ENCODE measurements at regions not wholly inside any gene's neighbourhood (a gene's known extent, or its start where the extent isn't known, plus 50 kb on each side); places are given as distances from the start of the nearest gene placed in this dataset.

- no peak for DNase-seq (ENCODE audit: low spot score in 2 of 2)
- H3K36me3 ChIP-seq = no peaks in the 10 kb centered on the region
- H3K4me1 ChIP-seq = no peaks in the 10 kb centered on the region
- intact Hi-C loops (cut with DNase I; ENCODE audit: low total_unique reads) = no loop called here
- H3K27ac ChIP-seq = no peak overlapping the region
- peaks cover 0 to 43% of the 10 kb centered on the region in 2 donors for H3K27me3 ChIP-seq
- H3K9me3 ChIP-seq = no peaks in the 10 kb centered on the region
- no peak overlapping the region for H3K4me3 ChIP-seq
- TF ChIP-seq POLR2AphosphoS5 (IDR thresholded peaks at IDR 0.05) (no peak), CTCF (IDR thresholded peaks at IDR 0.05) (no peak), POLR2A (IDR thresholded peaks at IDR 0.05) (no peak)
These were observed 91.9 kb upstream of the IGSF21 start for GRCh38 chr1:18015719-18016118.

DNA sequence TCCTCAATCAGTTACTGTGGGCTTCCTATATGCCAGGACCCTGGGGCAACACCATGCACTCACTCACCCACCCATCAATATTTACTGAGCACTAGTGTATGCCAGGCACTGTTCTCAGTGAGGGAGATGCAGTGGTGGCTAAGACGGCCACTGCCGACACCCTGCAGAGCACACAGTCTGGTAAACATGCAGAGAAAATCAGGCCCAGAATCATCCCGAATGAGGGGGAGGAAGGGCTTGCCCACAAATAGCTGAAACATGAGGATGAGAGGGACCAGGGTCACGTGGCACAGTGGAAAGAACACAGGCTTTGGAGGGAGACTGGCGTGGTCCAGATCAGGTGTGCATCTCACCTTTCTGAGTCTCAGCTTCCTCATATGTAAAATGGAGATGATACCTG, 89.2 kb upstream of the IGSF21 start:
- Histone ChIP-seq H3K4me3 (no peak overlapping the region), H3K27ac (no peak overlapping the region), H3K36me3 (no peaks in the 10 kb centered on the region), H3K27me3 (peaks cover 0 to 52% of the 10 kb centered on the region in 2 donors), H3K4me1 (no peaks in the 10 kb centered on the region), H3K9me3 (no peaks in the 10 kb centered on the region)
- intact Hi-C loops (cut with DNase I; ENCODE audit: low total_unique reads) = no loop called here
- TF ChIP-seq POLR2AphosphoS5 (IDR thresholded peaks at IDR 0.05) = no peak
- TF ChIP-seq POLR2A (IDR thresholded peaks at IDR 0.05) = no peak
- no peak for TF ChIP-seq CTCF (IDR thresholded peaks at IDR 0.05)
- DNase-seq (ENCODE audit: low spot score in 2 of 2) = no peak

- Histone ChIP-seq H3K27me3 (peaks cover 0 to 50% of the 10 kb centered on the region in 2 donors), H3K9me3 (no peaks in the 10 kb centered on the region), H3K36me3 (no peaks in the 10 kb centered on the region), H3K4me1 (no peaks in the 10 kb centered on the region), H3K27ac (no peak overlapping the region), H3K4me3 (no peak overlapping the region)
- DNase-seq (ENCODE audit: low spot score in 2 of 2) = no peak
- intact Hi-C loops (cut with DNase I; ENCODE audit: low total_unique reads) = no loop called here
- TF ChIP-seq POLR2AphosphoS5 (IDR thresholded peaks at IDR 0.05) (no peak), CTCF (IDR thresholded peaks at IDR 0.05) (no peak), POLR2A (IDR thresholded peaks at IDR 0.05) (no peak)
These were observed 87.4 kb upstream of the IGSF21 start for GRCh38 chr1:18020021-18020817.

- no peak for DNase-seq (ENCODE audit: low spot score in 2 of 2)
- no peak for TF ChIP-seq CTCF (IDR thresholded peaks at IDR 0.05)
- no peak for TF ChIP-seq POLR2A (IDR thresholded peaks at IDR 0.05)
- no peak for TF ChIP-seq POLR2AphosphoS5 (IDR thresholded peaks at IDR 0.05)
- H3K4me3 ChIP-seq = no peak overlapping the region
- no peak overlapping the region for H3K27ac ChIP-seq
- no peaks in the 10 kb centered on the region for H3K4me1 ChIP-seq
- H3K27me3 ChIP-seq = peaks cover 0 to 41% of the 10 kb centered on the region in 2 donors
- H3K9me3 ChIP-seq = no peaks in the 10 kb centered on the region
- intact Hi-C loops (cut with DNase I; ENCODE audit: low total_unique reads) = no loop called here
- H3K36me3 ChIP-seq = no peaks in the 10 kb centered on the region
These were observed 86.4 kb upstream of the IGSF21 start for GRCh38 chr1:18021242-18021641.

GRCh38 chr1:18032172-18032859, 75.3 kb upstream of the IGSF21 start:
- intact Hi-C loops (cut with DNase I; ENCODE audit: low total_unique reads) = no loop called here
- Histone ChIP-seq H3K4me3 (no peak overlapping the region), H3K27me3 (peaks cover 0 to 52% of the 10 kb centered on the region in 2 donors), H3K36me3 (no peaks in the 10 kb centered on the region), H3K27ac (no peak overlapping the region), H3K4me1 (no peaks in the 10 kb centered on the region), H3K9me3 (no peaks in the 10 kb centered on the region)
- no peak for DNase-seq (ENCODE audit: low spot score in 2 of 2)
- TF ChIP-seq POLR2A (IDR thresholded peaks at IDR 0.05) = no peak
- TF ChIP-seq POLR2AphosphoS5 (IDR thresholded peaks at IDR 0.05) = no peak
- no peak for TF ChIP-seq CTCF (IDR thresholded peaks at IDR 0.05)

Measured in breast epithelium (tissue), 4 donors.